HG03342 (cell line): ENCODE measurements at regions not wholly inside any gene's neighbourhood (a gene's known extent, or its start where the extent isn't known, plus 50 kb on each side); places are given as distances from the start of the nearest gene placed in this dataset.
"Not testable (repeated sequence)": the region's sequence is repeated elsewhere in the genome, so short reads cannot be mapped to it uniquely, and the experiment has no call there.

Source experiments
- ATAC-seq: cut with Tn5 transposase; IDR thresholded peaks from one replicate; pipeline ENCODE4 v1.9.1; 2021; ENCODE audit warnings: mild to moderate bottlenecking, moderate library complexity; ENCODE audit not compliant: unreplicated experiment

GRCh38 chr12:89289720-89290119, 62.6 kb downstream of the DUSP6 start:
- no peak for ATAC-seq

DNA sequence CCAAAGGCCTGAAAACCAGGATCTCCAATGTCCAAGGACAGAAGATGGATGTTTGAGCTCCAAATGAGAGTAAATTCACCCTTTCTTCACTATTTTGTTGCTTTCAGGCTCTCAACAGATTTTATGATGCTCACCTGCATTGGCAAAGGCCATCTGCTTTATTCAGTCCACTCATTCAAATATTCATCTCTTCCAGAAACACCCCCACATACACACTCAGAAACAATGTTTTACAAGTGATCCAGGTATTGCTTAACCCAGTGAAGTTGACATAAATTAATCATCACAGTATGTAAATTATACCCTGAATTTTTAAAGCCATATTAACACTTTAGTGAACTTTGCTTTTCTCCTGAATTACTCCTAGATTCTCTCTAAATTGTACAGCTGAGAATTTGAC, 63.3 kb downstream of the DUSP6 start:
- ATAC-seq, result no peak

- ATAC-seq, result no peak
Observed at GRCh38 chr12:89286501-89286900, 65.8 kb downstream of the DUSP6 start.

GRCh38 chr12:89281539-89281867, 70.8 kb downstream of the DUSP6 start:
- no peak for ATAC-seq

DNA sequence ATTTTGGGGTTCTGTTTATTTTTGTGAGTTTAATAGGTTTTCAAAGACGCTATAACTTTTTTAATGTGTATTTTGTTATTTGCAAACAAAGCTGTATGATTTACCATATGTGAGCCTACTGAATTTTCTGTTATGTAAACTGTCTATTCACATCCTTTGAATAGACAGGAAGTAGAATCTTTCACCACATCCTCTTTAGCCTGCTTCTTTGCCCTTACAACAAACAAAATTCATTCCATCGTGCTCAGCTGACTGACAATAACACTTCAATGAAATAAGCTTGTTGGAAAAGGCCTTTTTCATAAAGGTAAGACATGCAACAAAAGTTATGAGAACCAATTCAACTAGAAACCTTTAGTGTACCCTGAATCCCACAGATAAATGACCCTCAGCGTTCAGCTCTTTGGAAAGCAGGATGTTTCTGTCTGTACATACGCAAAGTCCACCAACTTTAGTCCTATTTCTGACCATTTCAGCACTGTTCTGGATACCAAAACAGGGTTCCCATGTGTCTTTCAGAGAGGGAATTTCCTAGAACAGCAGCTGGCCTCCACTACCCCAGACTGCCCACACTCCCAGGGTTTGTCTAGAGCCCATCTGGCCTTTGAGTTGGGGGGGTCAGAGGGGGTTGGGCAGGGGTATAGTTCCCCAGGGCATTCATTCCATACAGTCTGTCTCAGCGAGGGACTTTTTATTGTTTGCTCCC, 71.3 kb downstream of the DUSP6 start:
- ATAC-seq, result no peak

- no peak for ATAC-seq
Observed at GRCh38 chr12:89279499-89279898, 72.8 kb downstream of the DUSP6 start.

- ATAC-seq, result no peak
Observed at GRCh38 chr12:89278862-89279261, 73.4 kb downstream of the DUSP6 start.

GRCh38 chr12:89278169-89278568, 74.1 kb downstream of the DUSP6 start:
- ATAC-seq, result no peak

DNA sequence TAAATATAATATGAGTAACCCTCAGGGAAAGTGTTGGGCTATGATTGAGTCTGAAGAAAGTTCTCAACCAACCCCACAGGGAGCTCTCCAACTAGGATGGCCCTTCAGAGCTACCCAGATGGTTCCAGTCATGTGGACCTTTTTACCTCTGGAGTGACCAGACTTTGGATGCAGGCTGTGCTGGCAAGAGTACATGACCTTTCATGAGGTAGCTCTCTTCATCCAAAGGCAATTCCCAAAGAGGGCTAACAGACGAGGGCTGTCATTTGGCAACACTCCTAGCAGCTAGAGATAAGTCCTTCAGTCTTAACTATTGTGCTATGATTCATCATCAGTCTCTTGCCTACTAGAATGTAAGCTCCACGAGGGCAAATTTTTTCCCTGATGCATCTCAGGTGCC, 75.4 kb downstream of the DUSP6 start:
- no peak for ATAC-seq

DNA sequence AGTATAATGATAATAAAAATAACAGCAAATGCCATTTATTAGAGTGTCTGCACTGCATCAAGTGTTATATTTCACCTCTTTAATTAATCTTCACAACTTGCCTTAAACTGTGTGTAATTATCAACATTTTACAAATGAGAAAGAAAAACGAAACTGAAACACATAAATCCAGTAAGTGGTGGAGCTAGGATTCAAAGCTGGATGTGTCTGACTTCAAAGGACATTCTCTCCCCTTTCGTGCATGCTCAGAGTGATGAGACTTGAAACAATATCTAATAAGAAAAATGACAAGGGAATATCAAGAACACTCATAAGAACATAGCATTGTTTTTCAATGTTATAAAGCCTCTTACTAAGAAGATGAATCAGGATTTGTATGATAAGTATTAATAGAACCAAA, 78.8 kb downstream of the DUSP6 start:
- ATAC-seq, result no peak

- no peak for ATAC-seq
Observed at GRCh38 chr12:89270548-89270947, 81.8 kb downstream of the DUSP6 start.

DNA sequence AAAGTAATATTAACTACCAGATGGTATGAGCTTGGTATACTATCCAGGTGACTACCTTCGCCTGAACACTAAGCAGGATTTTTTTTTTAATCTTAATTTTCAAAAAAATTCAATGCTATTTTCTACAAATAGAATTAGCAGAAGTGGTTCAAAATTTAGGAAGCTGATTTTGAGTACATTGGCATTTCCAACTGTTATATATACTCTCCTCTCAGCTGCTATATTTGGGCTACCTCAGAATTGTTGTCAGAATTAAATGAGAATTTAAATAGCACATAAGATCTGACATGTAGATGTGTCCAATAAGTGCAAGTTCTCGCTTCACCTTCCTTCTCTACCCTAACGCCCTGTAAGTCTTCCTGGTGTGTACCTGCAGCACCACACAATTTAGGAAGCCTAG, 83.1 kb downstream of the DUSP6 start:
- ATAC-seq, result no peak

DNA sequence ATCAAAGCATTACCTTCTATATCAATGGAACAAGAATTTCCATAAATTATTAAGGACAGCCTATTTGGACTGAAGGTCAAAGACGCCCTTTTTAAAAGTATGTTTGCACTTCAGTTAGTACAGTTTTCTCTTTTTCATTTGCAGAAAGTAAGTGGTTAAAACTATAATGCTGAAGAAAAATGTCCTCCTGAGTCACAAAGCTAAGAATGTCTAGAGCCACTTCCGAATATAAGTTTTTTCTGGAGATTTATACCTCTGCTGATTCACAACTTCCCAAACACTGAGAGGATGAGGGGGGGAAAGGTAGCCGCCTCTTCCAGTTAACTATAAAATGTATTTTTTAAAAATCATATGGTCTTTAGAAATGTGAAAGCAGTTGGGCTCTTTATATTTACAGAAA, 84.9 kb downstream of the DUSP6 start:
- ATAC-seq, result no peak

DNA sequence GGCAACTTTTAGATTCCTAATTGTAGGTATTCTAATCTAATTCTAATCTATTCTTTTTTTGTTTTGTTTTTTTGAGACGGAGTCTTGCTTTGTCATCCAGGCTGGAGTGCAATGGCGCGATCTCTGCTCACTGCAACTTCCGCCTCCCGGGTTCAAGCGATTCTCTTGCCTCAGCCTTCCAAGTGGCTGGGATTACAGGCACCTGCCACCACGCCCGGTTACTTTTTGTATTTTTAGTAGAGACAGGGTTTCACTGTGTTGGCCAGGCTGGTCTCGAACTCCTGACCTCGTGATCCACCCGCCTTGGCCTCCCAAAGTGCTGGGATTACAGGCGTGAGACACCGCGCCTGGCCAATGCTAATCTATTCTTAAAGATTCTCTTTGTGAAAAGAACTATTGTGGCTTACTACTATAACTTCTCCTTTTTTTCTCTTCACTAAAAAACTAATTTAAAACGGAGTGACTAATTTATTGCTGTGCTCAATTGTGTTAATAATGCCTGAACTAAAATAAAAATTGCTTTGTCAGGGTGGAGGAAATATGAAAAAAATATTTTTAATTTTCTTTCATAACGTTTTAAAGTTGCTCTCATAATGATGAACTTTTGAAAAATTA, 85.6 kb downstream of the DUSP6 start:
- ATAC-seq, result not testable (repeated sequence)

- ATAC-seq, result no peak
Observed at GRCh38 chr12:89264837-89265236, 87.5 kb downstream of the DUSP6 start.

GRCh38 chr12:89263900-89264299, 88.4 kb downstream of the DUSP6 start:
- no peak for ATAC-seq

DNA sequence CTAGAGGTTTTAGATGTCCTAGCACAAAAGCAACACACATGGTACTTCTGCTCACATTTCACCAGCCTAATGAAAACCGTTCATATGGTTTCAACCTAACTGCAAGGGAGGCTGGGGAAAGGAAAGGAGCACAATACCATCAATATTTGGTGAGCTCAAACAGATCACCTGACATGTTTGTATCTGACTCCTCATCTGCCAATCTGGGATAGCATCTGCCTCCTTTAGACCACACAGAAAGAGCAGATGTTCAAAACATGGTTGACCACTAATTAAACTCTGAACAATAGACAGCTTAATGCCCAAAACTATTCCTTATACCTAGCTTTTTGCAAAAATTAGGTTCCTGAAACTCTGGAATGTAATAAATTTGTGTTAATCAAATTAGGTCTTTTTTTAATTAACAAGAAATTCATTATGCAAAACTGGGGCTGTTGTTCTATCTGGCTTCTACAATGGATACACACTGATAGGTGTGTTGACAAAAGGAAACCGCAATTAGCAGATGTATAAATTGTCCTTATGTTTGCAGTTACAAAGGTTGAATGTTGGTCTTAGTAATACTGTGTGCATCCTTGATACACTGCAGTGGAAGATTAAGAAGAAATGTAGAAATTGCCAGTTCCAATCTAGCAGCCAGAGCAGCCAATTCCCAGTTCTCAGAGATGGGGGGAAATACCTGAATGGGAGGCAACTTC, 89.3 kb downstream of the DUSP6 start:
- no peak for ATAC-seq

DNA sequence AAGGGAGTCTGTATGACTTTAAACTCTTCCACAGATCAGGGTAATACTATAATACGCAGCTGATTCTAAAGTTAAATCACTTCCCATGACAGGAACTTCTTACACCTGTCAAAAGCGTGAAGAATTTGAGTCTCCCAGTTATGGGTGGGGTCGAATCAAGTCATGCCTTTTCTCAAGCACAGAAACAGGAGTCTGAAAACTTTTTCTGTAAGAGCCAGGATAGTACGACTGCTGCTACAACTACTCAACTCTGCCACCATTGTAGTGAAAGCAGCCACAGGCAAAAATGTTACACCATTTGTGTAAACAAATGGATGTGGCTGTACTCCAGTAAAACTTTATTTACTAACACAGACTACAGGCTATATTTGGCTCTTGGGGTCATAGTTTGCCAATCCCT, 90.3 kb downstream of the DUSP6 start:
- no peak for ATAC-seq

DNA sequence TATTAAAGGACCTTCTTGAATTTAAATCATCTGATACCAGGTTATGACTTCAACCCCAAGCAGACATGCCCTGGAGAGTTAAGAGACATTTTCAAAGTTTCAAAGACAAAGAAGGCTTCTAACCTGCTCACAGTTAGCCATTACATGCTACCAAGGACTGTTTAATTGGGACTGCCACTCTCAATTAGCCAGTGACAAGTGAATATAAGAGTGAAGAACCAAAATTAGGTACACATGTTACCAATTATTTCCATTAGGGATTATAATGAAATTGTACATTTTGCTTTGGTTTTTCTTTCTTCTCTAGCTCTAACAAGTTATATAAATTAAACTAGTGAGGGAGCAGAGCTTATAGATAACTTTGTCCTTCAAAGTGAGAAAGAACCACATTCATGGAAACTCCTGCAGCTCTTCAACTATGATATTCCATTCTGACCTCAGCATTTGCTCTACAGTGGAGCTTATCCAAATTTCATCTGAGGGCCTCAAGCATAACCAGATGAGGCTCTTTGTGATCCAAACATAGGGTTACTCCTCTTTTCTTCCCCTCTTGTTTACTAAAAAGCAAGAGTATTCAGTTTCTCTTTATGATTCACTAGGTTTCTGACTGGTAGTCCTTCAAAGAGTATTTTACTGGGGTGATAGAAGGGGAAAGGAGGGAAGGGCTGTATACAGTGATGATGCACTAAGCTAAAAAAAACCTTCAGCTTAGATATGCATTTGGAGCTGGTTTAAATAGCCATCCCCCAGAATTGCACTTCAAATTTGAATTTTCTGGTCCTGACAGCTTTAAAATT, 91.3 kb downstream of the DUSP6 start:
- ATAC-seq, result no peak

DNA sequence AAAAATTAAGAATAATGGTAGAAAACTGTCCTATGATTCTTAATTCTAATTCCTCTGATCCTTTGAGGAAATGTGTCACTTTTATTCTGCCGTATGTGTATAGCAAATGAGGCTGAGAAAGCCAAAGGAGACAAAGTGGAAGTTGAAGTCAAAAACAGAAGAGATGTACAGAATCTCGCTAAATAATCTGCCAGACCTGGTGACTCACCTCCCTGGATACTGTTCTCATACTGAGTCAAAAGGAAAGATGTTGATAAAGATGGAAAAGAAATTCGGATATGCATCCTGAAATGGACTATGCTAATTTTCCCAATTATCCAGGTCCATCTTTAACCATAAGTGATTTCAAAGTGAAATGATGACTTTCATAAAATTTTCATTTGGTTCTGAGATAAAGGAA, 92.5 kb downstream of the DUSP6 start:
- no peak for ATAC-seq

- ATAC-seq, result no peak
Observed at GRCh38 chr12:89258240-89258969, 93.9 kb downstream of the DUSP6 start.
